ENCODE measurements at regions not wholly inside any gene's neighbourhood (a gene's known extent, or its start where the extent isn't known, plus 50 kb on each side); places are given as distances from the start of the nearest gene placed in this dataset.
"Not testable (repeated sequence)": the region's sequence is repeated elsewhere in the genome, so short reads cannot be mapped to it uniquely, and the experiment has no call there.

DNA sequence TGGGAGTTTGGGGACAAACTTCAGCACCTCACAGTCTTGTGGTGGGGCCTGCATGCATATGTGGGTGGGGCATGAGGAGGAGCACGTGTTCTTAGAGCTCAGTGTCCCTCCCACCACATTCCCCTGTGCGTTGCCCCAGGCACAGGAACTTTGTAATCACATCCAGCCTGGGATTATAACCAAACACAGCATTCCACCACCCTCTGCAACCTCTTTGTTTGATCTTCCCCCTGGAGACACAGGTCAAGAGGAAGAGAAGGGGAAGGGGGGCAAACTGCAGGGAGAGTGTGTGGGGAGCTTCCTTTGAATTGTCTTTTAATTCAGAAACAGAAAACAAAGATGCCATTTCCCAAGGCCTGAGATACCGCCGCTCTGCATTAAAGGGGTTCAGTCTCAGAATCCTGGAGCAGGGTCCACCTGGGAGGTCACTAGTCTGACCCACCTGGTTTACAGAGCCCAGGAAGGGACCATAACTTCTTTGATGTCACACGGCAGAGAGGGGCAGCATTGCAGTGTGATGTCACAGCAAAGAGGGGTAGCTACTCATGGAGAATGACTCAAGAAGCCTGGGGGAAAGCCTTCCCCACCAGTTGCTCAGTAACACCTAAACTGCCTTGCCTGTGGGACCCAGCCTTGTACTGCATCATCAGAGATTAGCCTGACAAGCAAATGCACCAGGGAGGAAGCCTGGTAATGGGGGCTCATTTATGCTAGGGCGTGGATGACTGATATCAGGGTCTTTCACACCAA, 106.3 kb upstream of the RNU6-1 start:
- no peak overlapping the region for H3K4me3 ChIP-seq (ENCODE audit: low read depth, low read length)
- TF ChIP-seq, protein P1, sequence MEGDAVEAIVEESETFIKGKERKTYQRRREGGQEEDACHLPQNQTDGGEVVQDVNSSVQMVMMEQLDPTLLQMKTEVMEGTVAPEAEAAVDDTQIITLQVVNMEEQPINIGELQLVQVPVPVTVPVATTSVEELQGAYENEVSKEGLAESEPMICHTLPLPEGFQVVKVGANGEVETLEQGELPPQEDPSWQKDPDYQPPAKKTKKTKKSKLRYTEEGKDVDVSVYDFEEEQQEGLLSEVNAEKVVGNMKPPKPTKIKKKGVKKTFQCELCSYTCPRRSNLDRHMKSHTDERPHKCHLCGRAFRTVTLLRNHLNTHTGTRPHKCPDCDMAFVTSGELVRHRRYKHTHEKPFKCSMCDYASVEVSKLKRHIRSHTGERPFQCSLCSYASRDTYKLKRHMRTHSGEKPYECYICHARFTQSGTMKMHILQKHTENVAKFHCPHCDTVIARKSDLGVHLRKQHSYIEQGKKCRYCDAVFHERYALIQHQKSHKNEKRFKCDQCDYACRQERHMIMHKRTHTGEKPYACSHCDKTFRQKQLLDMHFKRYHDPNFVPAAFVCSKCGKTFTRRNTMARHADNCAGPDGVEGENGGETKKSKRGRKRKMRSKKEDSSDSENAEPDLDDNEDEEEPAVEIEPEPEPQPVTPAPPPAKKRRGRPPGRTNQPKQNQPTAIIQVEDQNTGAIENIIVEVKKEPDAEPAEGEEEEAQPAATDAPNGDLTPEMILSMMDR (IDR thresholded peaks at IDR 0.05) = no peak
- H3K79me2 ChIP-seq = no peaks in the 10 kb centered on the region
- H3K27ac ChIP-seq = peak overlapping the region; percentile 56
- no peak overlapping the region for H3K4me2 ChIP-seq (ENCODE audit: low read length)
- no peaks in the 10 kb centered on the region for H3K36me3 ChIP-seq (ENCODE audit: control insufficient read depth, insufficient read depth, low read length)
- H3K4me1 ChIP-seq = no peaks in the 10 kb centered on the region
- H3K27me3 ChIP-seq (ENCODE audit: control insufficient read depth, insufficient read depth, low read length) = no peaks in the 10 kb centered on the region
- H3K9me3 ChIP-seq (ENCODE audit: control insufficient read depth, low read length) = no peaks in the 10 kb centered on the region
- no peak overlapping the region for H2AFZ ChIP-seq
- no peak overlapping the region for H3K9ac ChIP-seq

DNA sequence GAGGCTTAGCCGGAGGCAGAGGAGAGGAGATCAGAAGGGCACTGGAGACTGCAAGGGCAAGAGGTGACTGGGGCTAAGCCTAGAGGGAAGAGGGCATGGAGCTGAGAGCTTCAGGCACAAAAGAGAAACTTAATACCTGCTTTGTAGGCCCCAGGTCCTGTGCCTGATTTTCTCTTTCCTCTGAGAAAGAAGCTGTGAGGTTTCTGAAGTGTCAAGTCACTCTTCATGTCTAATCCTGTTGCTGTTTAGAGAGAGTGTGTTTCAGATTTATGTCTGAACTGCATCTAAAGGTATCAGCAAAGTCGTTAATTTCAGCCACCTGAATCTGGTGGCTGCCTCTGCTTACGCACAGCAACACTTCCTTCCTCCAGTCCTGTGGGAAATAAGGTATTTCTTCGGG, 106.9 kb upstream of the RNU6-1 start:
- H3K79me2 ChIP-seq = no peaks in the 10 kb centered on the region
- no peak overlapping the region for H3K4me3 ChIP-seq (ENCODE audit: low read depth, low read length)
- H3K27me3 ChIP-seq (ENCODE audit: control insufficient read depth, insufficient read depth, low read length) = no peaks in the 10 kb centered on the region
- no peak overlapping the region for H2AFZ ChIP-seq
- peak overlapping the region; percentile 56 for H3K27ac ChIP-seq
- TF ChIP-seq, protein P1 (IDR thresholded peaks at IDR 0.05) = no peak
- H3K36me3 ChIP-seq (ENCODE audit: control insufficient read depth, insufficient read depth, low read length) = no peaks in the 10 kb centered on the region
- no peaks in the 10 kb centered on the region for H3K9me3 ChIP-seq (ENCODE audit: control insufficient read depth, low read length)
- H3K9ac ChIP-seq = no peak overlapping the region
- no peaks in the 10 kb centered on the region for H3K4me1 ChIP-seq
- no peak overlapping the region for H3K4me2 ChIP-seq (ENCODE audit: low read length)

DNA sequence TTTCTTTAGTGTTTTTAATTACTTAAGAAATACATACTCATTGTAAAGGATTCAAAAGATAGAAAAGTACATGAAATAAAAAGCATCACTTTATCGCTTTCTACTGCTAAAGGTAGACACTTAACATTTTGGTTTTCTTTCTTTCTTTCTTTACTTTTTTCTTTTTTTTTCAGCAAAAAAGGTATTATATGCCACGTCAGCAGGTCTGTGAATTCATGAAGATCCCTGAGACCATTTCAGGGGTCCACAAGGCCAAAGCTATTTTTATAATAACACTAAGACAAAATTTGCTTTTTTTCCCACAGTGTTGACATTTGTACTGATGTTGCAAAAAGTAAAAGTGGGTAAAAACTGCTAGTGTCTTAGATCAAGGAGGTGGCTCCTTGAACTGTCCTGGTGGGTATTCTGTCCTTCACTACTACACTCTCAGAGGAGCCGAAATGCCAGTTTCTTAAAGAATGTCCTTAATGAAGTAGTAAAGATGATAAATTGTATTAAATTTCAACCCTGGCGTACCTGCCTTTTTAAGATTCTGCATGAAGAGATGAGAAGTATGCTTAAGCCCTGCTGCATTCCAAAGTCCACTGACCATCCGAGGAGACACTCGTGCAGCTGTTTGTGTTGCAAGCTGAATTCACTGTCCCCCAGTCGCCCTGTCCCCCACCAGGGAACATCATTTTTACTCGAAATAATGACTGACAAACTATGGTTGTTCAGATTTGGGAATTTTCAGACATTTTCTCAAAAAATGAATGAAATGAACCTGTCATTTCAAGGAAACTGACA, 106.7 kb upstream of the PIAS1 start:
- Histone ChIP-seq H3K27ac (no peak overlapping the region), H3K4me3 (ENCODE audit: low read depth, low read length) (no peak overlapping the region), H3K9me3 (ENCODE audit: control insufficient read depth, low read length) (no peaks in the 10 kb centered on the region), H3K27me3 (ENCODE audit: control insufficient read depth, insufficient read depth, low read length) (no peaks in the 10 kb centered on the region), H3K4me2 (ENCODE audit: low read length) (no peak overlapping the region), H3K9ac (no peak overlapping the region), H2AFZ (no peak overlapping the region), H3K36me3 (ENCODE audit: control insufficient read depth, insufficient read depth, low read length) (no peaks in the 10 kb centered on the region), H3K79me2 (no peaks in the 10 kb centered on the region), H3K4me1 (no peaks in the 10 kb centered on the region)
- TF ChIP-seq, protein P1 (IDR thresholded peaks at IDR 0.05) = no peak

DNA sequence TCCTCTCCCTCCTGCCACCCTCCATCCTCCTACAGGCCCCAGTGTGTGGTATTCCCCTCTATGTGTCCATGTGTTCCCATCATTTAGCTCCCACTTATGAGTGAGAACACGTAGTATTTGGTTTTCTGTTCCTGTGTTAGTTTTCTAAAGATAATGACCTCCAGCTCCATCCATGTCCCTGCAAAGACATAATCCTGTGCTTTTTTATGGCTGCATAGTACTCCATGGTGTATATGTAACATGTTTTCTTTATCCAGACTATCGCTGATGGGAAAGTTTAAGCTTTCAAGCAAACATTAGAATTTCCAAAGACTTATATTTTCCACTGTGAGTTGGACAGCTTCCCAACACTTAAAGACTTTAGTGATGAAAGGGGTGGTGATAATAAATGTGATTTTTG, 105.9 kb upstream of the PIAS1 start:
- TF ChIP-seq, protein P1 (IDR thresholded peaks at IDR 0.05) = no peak
- no peaks in the 10 kb centered on the region for H3K27me3 ChIP-seq (ENCODE audit: control insufficient read depth, insufficient read depth, low read length)
- H3K4me2 ChIP-seq (ENCODE audit: low read length) = no peak overlapping the region
- H3K9ac ChIP-seq = no peak overlapping the region
- no peak overlapping the region for H3K4me3 ChIP-seq (ENCODE audit: low read depth, low read length)
- no peaks in the 10 kb centered on the region for H3K4me1 ChIP-seq
- H3K36me3 ChIP-seq (ENCODE audit: control insufficient read depth, insufficient read depth, low read length) = no peaks in the 10 kb centered on the region
- no peak overlapping the region for H2AFZ ChIP-seq
- no peak overlapping the region for H3K27ac ChIP-seq
- no peaks in the 10 kb centered on the region for H3K79me2 ChIP-seq
- H3K9me3 ChIP-seq (ENCODE audit: control insufficient read depth, low read length) = no peaks in the 10 kb centered on the region

DNA sequence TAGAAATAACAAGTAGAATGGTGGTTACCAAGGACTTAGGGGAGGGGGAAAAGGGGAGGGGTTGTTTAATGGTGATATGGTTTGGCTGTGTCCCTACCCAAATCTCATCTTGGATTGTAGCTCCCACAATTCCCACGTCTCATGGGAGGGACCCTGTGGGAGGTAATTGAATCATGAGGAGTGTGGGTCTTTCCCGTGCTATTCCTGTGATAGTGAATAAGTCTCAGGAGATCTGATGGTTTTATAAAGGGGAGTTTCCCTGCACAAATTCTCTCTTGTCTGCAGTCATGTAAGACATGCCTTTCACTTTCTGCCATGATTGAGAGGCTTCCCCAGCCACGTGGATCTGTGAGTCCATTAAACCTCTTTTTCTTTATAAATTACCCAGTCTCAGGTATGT, 102.9 kb upstream of the PIAS1 start:
- not testable (repeated sequence) for H3K79me2 ChIP-seq; H2AFZ ChIP-seq; H3K4me2 ChIP-seq (ENCODE audit: low read length); H3K36me3 ChIP-seq (ENCODE audit: control insufficient read depth, insufficient read depth, low read length); H3K4me1 ChIP-seq; H3K27me3 ChIP-seq (ENCODE audit: control insufficient read depth, insufficient read depth, low read length); H3K4me3 ChIP-seq (ENCODE audit: low read depth, low read length); H3K9ac ChIP-seq; H3K9me3 ChIP-seq (ENCODE audit: control insufficient read depth, low read length); H3K27ac ChIP-seq

Measured in parathyroid adenoma (tissue), 2 donors.